GM21529 (cell line): ENCODE measurements at regions not wholly inside any gene's neighbourhood (a gene's known extent, or its start where the extent isn't known, plus 50 kb on each side); places are given as distances from the start of the nearest gene placed in this dataset.
"Not testable (repeated sequence)": the region's sequence is repeated elsewhere in the genome, so short reads cannot be mapped to it uniquely, and the experiment has no call there.

Source experiments
- ATAC-seq: cut with Tn5 transposase; IDR thresholded peaks from one replicate; pipeline ENCODE4 v1.9.1; 2021; ENCODE audit not compliant: unreplicated experiment

DNA sequence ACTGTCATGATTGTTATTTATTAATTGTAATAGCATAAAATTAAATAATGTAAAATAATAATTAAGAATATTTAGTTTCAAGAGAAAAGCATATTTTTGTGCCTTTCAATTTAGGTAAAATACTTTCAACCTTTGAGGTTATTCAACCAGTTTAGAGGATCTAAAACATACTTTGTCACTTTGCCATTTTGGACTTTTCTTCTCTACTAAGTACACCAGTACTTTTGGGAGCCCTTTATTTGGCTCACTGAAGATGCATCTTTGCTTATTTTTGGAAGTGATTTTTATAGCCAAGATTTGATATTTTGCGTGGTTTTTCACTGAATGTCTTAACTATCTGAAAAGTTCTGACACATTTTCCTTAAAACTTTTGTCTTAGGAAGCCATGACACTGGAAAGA lies 860.5 kb downstream of the SORCS1 start:
- ATAC-seq, result no peak

DNA sequence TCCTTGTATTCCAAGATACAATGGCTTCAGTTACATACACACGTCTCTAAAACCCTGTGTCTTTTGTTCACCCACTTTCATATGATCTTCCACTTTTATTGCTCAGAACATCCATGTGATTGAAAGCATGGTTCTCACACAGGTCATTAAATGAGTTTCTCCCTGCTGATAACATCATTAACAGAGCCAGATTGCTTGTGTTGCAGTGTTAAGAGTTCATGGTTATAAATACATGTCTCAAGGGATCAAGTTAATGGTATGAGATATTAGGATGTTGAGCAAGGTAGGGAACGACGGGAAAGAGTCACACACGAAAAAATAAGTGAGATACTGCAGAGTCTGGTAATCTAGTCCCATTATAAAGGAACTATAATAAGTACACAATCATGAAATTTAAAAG lies 861.5 kb downstream of the SORCS1 start:
- no peak for ATAC-seq

DNA sequence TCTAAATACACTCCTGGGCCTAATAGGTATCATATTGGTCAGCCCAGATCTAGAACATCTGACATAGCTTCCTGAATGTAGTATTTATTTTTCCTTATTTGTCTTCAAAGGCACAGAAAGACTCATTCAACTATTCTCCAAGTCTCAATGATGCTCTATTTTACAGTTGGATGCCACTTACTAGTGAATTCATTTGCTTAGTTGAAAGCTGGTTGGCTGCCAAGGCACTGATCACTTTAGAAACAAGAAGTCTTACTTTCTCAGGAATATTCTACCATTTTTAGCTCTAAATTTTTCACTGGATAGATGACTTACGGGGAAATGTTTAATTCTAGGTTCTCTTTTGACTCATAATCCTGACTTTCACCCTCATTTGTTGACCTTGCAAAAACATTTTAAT lies 863.4 kb downstream of the SORCS1 start:
- ATAC-seq, result no peak

DNA sequence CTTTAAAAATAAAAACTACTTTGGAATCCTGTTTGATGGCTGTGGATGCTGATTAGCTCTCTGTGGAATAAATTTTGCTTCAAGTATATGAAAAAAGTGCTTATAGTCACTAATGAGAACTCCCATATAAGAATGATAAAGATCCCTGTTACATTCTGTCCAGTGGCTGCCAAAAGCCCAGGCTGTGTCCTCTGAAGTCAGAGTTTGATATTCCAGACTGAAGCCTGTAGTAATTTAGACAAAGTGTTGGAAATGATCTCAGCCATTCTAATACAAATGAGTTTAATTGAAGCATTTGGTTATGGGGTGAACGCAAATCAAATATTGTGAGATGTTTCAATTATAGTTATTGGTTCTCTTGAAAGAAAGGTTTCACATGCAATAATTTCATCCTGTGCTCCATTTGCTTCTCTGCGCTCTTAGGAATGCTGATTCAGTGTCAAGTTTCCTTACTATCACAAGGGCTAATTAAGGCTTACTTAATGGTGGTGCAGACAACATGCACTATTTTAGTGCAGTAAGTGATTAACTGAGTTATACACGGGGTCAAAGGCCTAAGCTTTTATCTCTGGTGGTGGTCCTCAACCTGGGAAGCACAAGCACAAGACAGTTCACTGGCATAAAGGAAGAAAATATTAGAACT lies 867.6 kb downstream of the SORCS1 start:
- ATAC-seq, result no peak

DNA sequence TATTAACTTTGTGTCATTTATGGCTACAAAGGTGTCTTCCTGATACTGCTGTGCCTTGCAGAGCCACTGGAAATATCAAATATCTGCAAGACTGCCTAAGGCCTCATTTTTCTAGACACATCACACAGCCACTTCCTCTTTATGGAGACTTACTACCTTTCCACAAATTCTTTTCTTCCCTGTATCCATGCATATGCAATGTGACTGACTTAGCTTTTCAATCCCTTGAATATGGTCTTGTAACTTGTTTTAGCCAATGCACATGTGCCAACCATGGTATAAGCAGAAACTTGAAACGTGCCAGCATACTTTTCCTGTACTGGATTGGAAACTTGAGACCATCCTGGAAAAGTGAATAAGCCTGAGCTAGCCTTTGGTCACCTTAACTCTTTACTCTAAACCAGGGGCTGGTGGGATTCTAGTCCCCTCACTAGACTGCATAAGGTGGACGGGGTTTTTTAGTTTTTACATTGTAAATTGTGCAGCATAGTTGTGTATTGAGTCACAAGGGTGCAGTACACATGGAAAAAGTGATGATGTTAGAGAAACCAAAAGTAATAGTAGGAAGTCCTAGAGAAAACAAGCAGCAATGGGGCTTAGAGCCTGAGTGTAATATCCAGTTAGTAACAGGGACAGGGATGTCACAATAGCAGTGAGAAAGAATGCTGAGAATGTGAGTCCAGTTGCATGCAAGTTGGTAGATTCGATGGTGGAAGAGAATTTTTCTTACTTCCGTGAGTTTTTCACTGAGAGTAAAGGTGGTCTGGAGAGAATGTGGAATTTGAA lies 879.5 kb downstream of the SORCS1 start:
- no peak for ATAC-seq

DNA sequence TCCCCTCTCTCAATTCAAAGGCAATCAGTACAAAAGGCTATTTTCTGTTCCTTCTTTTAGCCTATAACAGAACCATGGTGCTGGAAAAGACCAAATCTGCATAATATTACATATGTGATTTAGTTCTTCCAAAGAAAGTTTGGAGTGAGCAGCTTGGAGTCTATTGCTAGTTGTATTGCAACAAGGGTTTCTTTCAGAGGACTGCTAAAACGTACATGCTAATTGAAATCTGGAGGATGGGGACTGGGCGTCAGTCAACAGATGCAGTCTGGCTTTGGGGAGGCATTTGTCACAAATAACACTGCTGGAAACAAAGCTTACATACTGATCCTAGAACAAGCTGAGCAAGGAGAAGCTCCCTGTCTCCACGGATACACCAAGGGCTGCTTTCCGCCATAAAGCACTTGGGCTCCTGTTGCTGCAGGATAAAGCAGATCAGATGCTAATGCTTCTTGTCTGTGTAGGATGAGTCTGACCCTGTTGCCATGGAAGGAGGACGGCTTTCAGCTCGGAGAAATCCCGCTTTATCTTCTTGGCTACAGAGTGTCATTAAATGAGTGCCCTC lies 883.5 kb downstream of the SORCS1 start:
- no peak for ATAC-seq

DNA sequence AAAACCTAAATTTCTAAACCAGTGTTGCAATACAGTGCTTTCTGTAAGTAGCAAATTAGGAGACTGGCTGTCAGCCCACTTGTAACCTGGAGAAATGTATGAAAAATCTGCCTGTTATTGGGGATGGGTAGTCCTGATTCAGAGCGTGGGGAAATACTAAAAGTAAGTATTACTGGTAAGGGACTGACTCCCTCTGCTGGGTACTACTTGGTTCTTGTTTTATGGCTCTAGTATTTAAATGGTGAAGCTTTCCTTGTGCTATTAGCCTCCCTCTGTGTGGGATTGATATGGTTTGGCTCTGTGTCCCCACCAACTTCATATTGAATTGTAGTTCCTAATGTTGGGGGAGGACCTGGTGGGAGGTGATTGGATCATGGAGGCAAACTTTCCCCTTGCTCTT lies 886.1 kb downstream of the SORCS1 start:
- no peak for ATAC-seq

DNA sequence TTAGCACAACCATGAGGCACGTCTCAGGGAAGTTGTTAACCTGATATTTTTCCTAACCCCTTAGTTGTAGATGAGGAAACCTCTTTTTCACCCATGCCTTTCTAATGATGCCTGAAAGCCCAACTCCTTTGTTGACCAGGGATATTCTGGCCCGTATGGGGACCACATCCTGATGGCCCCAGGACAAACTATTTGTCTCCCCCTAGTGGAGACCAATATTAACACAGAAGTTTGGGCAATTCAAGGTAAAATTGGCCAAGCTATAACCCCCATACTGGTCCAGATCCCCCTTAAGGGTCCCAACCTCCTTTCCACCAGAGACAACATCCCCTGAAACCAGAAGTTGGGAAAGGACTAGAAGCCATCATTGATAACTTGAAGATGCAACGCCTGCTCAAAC lies 893.3 kb downstream of the SORCS1 start:
- no peak for ATAC-seq

DNA sequence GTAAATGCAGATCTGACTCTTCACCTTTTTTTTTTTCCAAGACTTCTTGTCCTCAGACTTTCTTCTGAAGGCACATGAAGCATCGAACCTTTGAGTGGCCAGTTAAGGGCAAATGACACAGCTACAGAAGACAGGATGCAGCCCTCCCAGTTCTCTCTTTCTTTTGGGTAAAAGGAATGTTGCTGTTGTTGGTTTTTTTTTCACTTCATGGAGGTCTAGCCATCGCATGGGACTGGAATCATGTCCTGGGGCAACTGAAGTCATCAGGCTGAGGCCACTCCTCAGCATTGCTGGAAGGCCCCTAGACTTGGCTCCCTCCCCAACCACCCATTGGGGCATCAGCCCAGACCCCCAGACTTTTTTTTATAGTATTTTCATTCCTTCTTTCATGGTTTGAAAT lies 896.5 kb downstream of the SORCS1 start:
- ATAC-seq, result no peak

DNA sequence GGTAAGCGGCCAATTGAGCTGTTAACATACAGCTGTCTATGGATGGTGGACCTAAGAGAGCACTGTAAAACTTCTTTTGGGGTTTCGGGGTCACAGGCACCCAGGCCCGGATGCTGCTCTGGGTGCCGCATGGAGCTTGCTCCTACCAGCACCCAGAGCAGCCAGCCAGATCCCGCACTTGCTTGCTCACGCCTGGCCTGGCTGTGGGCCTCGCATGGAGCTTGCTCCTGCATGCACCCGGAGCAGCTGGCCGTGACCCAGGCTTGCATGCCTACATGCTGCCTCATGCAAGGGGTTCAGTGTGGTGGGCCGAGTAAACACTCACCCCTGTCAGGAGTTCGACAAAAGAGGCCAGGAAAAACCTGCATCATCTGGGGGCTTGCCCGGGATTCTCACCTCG lies 896.9 kb downstream of the SORCS1 start:
- no peak for ATAC-seq

DNA sequence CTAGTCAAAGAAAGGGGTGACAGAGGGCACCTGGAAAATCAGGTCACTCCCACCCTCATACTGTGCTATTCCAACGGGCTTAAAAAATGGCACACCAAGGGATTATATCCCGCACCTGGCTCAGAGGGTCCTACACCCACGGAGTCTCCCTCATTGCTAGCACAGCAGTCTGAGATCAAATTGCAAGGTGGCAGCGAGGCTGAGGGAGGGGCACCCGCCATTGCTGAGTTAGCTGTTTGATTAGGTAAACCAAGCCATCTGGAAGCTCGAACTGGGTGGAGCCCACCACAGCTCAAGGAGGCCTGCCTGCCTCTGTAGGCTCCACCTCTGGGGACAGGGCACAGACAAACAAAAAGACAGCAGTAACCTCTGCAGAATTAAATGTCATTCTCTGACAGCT lies 907.1 kb downstream of the SORCS1 start:
- ATAC-seq, result not testable (repeated sequence)

DNA sequence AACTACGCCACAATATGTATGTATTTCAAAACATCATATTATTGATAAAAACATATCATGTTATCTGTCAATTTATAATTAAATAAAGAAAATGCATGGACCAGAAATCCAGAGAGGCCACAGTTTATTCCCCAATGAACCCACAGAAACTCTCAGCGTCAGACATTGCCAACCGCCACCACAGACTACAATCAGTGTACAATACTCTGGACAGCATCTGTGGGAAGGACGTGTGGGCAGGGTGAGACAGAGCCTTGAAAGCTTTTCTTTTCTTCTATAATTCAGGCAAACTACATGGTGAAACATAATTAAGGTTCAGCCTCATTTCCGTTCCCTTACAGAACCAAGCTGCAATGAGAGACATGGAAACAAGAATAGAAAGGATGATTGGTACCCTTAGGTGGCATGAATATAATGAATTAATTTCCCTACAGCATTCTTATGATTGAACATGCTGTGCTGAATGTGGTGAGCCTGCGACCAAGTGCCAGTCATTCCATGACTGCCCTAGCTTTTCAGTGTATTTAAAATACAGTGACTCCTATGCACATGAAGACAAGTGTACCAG lies 909.3 kb downstream of the SORCS1 start:
- no peak for ATAC-seq

DNA sequence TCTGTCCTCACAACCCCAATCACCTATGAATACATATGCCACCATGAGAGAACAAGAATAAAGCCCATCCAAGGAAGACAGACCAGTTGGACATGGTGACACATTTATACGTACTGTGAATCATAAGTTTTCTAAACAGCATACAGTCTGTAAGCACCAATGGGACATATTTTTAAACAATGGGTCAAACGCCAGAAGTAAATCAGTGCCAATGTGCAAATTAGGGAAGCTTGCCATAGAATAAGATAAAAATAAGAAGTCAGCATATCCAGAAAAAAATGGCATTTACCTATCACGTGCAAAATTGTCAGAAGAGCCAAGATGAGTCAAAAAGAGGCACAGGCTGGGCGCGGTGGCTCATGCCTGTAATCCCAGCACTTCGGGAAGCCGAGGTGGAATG lies 910.4 kb downstream of the SORCS1 start:
- ATAC-seq, result no peak

DNA sequence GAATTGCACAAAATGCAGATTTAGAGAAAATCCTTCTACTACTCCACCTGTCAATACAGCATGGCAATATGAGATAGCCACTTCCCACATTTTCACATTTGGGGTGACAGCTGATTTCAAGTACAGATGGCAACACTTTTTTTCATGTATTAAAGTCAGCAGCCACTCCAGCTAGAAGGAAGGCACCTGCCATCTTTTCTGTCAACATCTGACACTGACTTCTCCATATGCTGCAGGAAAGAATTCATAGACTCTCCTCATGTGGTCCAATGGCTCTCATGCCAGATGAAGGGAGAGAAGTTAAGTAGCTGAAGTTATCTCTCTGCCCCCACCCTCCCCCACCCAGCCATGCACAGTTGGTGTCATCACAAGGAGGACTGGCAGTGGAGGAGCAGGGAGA lies 912.0 kb downstream of the SORCS1 start:
- no peak for ATAC-seq

DNA sequence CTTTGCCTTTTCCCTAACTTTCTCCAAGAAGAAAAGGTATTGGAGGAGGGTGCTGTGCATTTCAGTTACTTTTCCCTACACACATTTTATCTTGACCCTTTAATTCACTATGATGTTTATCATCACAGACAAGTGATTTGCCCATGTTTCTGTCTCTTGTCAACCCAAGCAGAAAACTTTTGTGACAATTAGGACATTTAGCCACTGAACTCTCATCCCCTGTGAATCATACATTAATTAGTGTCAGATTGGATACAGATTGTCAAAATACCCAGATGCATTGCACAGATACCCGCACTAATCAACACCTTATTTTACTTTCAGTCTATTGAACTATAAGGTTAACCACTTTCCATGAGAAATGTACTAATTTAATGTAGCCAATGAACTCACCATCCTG lies 912.9 kb downstream of the SORCS1 start:
- no peak for ATAC-seq

DNA sequence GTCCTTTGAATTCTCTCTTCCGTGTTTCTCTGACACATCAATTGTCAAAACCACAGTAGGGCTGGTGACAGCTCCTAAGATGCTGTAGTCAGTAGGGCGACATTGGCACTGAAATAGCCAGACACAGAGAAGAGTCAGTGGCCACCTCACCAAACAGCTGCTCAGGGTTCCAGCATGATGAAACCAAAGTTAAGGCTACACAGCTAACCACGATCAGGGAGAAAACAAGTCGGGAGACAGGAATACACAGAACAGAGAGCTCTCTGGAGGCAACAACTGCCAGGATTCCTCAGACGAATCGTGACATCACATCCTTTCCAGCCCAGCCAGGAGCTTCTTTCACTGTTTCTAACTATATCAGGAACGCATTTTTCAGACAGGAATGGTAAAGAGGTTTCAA lies 922.2 kb downstream of the SORCS1 start:
- no peak for ATAC-seq

DNA sequence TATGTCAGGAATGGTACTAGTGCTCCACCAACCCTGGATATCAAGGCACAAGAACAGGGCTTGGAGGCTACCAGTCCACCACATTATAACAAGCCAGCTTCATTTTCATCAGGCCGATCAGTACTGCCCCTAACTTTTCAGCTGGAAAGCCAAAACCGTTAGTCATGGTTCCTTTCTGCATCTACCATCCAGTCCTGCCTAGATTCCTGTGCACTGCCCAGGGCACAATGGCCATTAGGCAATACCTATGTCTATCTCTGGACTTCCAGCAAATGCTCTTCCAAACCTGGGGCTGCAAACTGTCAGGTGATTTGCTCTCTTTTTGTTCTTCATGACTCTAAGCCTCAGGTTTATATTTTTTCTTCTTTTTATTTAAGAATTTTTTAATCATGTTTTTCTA lies 937.7 kb downstream of the SORCS1 start:
- ATAC-seq, result no peak

DNA sequence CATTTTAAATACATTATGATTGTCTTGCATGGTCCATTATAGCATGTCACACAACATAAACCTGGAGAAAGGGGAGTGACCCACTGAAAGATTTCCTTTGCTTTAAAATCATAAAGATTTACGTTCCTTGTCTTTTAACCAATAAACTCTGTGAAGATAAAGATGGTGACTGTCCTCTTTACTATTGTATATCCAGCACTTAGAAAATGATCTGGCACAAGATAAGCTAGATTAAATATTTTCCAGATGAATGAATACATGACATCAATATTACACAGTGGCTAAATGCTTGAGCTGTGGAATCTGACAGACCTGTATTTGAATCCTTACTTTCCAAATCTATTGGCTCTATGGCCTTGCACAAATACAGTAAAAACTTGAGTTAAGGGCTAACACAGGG lies 938.4 kb downstream of the SORCS1 start:
- ATAC-seq, result no peak

DNA sequence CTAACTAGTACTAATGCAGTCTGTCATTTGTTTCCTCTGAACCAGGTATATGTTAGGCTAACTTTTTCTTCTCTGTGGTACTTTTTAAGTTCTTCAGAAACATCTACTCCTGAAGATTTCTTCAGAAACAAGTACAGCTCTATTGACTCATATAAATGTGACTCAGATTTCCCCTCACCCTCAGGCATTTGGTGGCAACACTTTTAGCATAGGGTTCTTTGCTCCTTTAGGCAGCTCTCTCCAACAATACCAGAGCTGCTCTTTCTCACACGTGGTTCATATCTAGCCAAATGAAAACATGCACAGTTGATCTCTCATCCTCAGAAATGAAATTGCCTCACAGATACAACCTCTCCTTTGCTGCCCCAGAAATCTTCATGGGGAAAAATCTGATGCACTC lies 939.8 kb downstream of the SORCS1 start:
- ATAC-seq, result no peak

DNA sequence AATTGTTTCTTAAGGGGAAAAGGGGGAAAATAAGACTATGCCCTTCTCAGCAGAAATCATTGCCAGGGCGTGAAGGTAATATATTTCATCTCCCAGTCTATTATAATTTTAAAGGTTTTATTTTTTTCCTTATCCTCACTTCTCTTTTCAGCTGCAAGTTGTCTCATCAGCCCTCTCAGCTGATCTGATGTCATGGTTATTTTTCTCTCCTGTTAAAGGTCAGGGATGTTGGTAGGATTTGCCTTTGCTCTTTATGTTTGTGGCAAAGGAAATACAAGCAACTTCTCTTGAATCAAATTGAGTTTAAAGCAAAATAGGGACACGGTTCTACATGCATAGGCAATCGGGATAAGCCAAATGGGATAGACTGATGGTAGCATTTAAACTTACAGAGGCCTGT lies 946.9 kb downstream of the SORCS1 start:
- no peak for ATAC-seq

DNA sequence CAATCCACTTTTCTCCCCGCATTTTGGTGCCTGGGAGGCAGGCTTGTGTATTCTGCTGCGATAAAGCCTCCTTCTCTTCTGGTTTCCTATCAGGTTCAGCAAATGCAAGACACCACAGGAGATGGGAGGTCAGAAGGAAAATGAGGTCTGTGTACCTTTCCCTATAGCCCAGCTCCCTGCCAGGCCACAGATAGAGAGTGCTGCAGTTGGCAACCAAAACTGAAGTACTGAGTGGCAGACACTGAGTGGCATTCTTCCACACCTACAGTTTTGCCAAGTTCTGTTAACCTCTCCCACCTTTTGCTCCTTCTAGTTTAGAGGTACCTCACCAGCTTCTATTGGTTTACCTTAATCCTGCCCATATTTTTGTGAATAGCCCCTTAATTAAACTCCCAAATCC lies 948.4 kb downstream of the SORCS1 start:
- ATAC-seq, result no peak

DNA sequence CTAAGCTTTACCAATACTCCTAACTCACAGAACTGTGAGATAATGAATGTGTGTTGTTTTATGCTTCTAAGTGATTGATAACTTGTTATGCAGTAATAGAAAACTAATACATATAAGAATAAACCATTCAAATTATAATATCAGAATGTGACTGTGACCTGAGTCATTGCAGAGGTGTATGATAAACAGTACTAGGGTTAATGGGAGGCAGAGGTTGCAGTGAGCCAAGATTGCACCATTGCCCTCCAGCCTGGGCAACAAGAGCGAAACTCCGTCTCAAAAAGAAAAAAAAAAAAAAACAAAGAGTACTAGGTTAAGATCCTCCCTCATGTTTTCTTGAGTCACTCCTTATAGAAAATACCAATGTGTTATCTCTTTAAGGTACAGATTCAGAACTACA lies 950.3 kb downstream of the SORCS1 start:
- ATAC-seq, result no peak
